GM23338 (cell line): ENCODE measurements at regions not wholly inside any gene's neighbourhood (a gene's known extent, or its start where the extent isn't known, plus 50 kb on each side); places are given as distances from the start of the nearest gene placed in this dataset.

ENCODE experiments used
- ATAC-seq: fragments of 200-7000 bp; cut with Tn5 transposase; 3 replicates; pipeline ENCODE4 v1.9.1; 2020
- DNase-seq: peaks from one replicate; pipeline ENCODE4 v3.0.0-alpha.2; 2015; ENCODE audit warnings: low spot score
- H2AFZ ChIP-seq: fragments of 200-600 bp; sonication (generic); 2 replicates; pipeline ENCODE4 v1.8.0; 2016; ENCODE audit warnings: antibody characterized with exemption, mild to moderate bottlenecking, moderate library complexity
- H3F3A ChIP-seq: fragments of 200-600 bp; sonication (generic); replicated peaks from 2 replicates; pipeline ENCODE4 v1.8.0; 2017; ENCODE audit warnings: antibody characterized with exemption, mixed run types, low read depth
- H3K27ac ChIP-seq: fragments of 200-600 bp; sonication (generic); 2 replicates; pipeline ENCODE4 v1.6.1; 2016; ENCODE audit warnings: low read depth
- H3K27me3 ChIP-seq: fragments of 200-600 bp; sonication (generic); 2 replicates; pipeline ENCODE4 v1.8.0; 2016; ENCODE audit warnings: mild to moderate bottlenecking, mixed run types, moderate library complexity; ENCODE audit not compliant: insufficient read depth
- H3K36me3 ChIP-seq: fragments of 200-600 bp; sonication (generic); 2 replicates; pipeline ENCODE4 v1.8.0; 2016; ENCODE audit warnings: mild to moderate bottlenecking; ENCODE audit not compliant: insufficient read depth
- H3K4me1 ChIP-seq: fragments of 200-600 bp; sonication (generic); 2 replicates; pipeline ENCODE4 v1.8.0; 2016; ENCODE audit warnings: mild to moderate bottlenecking, moderate library complexity; ENCODE audit not compliant: insufficient read depth
- H3K4me2 ChIP-seq: fragments of 200-600 bp; sonication (generic); 2 replicates; pipeline ENCODE4 v1.7.1; 2017; ENCODE audit warnings: mixed run types
- H3K4me3 ChIP-seq: fragments of 200-600 bp; sonication (generic); 2 replicates; pipeline ENCODE4 v1.6.1; 2016; ENCODE audit warnings: mixed run types
- H3K79me2 ChIP-seq: fragments of 200-600 bp; sonication (generic); replicated peaks from 2 replicates; pipeline ENCODE4 v1.8.0; 2017; ENCODE audit warnings: mild to moderate bottlenecking; ENCODE audit not compliant: insufficient read depth
- H3K9me2 ChIP-seq: fragments of 200-600 bp; sonication (generic); 2 replicates; pipeline ENCODE4 v1.8.0; 2017; ENCODE audit not compliant: insufficient read depth
- H4K20me1 ChIP-seq: fragments of 200-600 bp; sonication (generic); replicated peaks from 2 replicates; pipeline ENCODE4 v1.8.0; 2017; ENCODE audit warnings: mild to moderate bottlenecking; ENCODE audit not compliant: insufficient read depth
- H3K27ac Mint-ChIP-seq: 2 replicates; pipeline ENCODE4 v1.8.0; 2020; ENCODE audit warnings: inconsistent platforms, mild to moderate bottlenecking, moderate library complexity, mixed read lengths
- H3K27me3 Mint-ChIP-seq: 3 replicates; pipeline ENCODE4 v1.8.0; 2022; ENCODE audit warnings: low read depth, mild to moderate bottlenecking, moderate library complexity, mixed read lengths, inconsistent platforms; ENCODE audit not compliant: insufficient read depth, poor library complexity
- H3K36me3 Mint-ChIP-seq: 3 replicates; pipeline ENCODE4 v1.8.0; 2021; ENCODE audit warnings: low read depth, mild to moderate bottlenecking, inconsistent platforms, moderate library complexity, mixed read lengths
- H3K4me1 Mint-ChIP-seq: 3 replicates; pipeline ENCODE4 v1.8.0; 2020; ENCODE audit warnings: mild to moderate bottlenecking, inconsistent platforms, mixed read lengths
- H3K4me3 Mint-ChIP-seq: 3 replicates; pipeline ENCODE4 v1.8.0; 2021; ENCODE audit warnings: moderate library complexity, mild to moderate bottlenecking, inconsistent platforms, mixed read lengths
- H3K9me3 Mint-ChIP-seq: 3 replicates; pipeline ENCODE4 v1.8.0; 2020; ENCODE audit warnings: moderate library complexity, mild to moderate bottlenecking, inconsistent platforms, mixed read lengths
- CTCF ChIP-seq, 2 experiments: fragments of 200-600 bp in 1 of 2; sonication (generic) in 1 of 2; conservative IDR thresholded peaks; 2 replicates each; pipeline versions ENCODE4 v1.5.1 to v1.6.1; 2016 to 2017; ENCODE audit warnings: antibody characterized with exemption in 2 of 2, low read depth in 2 of 2, mild to moderate bottlenecking in 2 of 2, moderate library complexity in 1 of 2
- ETS1 ChIP-seq: IDR thresholded peaks from 2 replicates; pipeline ENCODE4 v1.6.1; 2016; ENCODE audit warnings: antibody characterized with exemption
- EZH2 ChIP-seq: fragments of 200-600 bp; sonication (generic); IDR thresholded peaks from one replicate; pipeline ENCODE4 v1.8.0; 2017; ENCODE audit warnings: antibody characterized with exemption, mild to moderate bottlenecking, low read depth; ENCODE audit not compliant: unreplicated experiment
- EZH2phosphoT487 ChIP-seq: fragments of 200-600 bp; sonication (generic); IDR thresholded peaks from one replicate; pipeline ENCODE4 v1.8.1; 2018; ENCODE audit warnings: antibody characterized with exemption; ENCODE audit not compliant: unreplicated experiment
- JUNB ChIP-seq: IDR thresholded peaks from one replicate; pipeline ENCODE4 v1.6.1; 2016; ENCODE audit warnings: antibody characterized with exemption; ENCODE audit not compliant: unreplicated experiment
- REST ChIP-seq: IDR thresholded peaks from one replicate; pipeline ENCODE4 v1.6.1; 2018; ENCODE audit warnings: antibody characterized with exemption; ENCODE audit not compliant: unreplicated experiment
- TF ChIP-seq, protein P1 (sequence below): fragments of 250-450 bp; sonication (Bioruptor Pico); IDR thresholded peaks from 2 replicates; pipeline ENCODE4 v1.5.0; 2020; ENCODE audit warnings: mild to moderate bottlenecking, moderate library complexity

GRCh38 chr5:105695941-105696340, 1974.8 kb downstream of the EFNA5 start (continued):
- TF ChIP-seq, protein P1, sequence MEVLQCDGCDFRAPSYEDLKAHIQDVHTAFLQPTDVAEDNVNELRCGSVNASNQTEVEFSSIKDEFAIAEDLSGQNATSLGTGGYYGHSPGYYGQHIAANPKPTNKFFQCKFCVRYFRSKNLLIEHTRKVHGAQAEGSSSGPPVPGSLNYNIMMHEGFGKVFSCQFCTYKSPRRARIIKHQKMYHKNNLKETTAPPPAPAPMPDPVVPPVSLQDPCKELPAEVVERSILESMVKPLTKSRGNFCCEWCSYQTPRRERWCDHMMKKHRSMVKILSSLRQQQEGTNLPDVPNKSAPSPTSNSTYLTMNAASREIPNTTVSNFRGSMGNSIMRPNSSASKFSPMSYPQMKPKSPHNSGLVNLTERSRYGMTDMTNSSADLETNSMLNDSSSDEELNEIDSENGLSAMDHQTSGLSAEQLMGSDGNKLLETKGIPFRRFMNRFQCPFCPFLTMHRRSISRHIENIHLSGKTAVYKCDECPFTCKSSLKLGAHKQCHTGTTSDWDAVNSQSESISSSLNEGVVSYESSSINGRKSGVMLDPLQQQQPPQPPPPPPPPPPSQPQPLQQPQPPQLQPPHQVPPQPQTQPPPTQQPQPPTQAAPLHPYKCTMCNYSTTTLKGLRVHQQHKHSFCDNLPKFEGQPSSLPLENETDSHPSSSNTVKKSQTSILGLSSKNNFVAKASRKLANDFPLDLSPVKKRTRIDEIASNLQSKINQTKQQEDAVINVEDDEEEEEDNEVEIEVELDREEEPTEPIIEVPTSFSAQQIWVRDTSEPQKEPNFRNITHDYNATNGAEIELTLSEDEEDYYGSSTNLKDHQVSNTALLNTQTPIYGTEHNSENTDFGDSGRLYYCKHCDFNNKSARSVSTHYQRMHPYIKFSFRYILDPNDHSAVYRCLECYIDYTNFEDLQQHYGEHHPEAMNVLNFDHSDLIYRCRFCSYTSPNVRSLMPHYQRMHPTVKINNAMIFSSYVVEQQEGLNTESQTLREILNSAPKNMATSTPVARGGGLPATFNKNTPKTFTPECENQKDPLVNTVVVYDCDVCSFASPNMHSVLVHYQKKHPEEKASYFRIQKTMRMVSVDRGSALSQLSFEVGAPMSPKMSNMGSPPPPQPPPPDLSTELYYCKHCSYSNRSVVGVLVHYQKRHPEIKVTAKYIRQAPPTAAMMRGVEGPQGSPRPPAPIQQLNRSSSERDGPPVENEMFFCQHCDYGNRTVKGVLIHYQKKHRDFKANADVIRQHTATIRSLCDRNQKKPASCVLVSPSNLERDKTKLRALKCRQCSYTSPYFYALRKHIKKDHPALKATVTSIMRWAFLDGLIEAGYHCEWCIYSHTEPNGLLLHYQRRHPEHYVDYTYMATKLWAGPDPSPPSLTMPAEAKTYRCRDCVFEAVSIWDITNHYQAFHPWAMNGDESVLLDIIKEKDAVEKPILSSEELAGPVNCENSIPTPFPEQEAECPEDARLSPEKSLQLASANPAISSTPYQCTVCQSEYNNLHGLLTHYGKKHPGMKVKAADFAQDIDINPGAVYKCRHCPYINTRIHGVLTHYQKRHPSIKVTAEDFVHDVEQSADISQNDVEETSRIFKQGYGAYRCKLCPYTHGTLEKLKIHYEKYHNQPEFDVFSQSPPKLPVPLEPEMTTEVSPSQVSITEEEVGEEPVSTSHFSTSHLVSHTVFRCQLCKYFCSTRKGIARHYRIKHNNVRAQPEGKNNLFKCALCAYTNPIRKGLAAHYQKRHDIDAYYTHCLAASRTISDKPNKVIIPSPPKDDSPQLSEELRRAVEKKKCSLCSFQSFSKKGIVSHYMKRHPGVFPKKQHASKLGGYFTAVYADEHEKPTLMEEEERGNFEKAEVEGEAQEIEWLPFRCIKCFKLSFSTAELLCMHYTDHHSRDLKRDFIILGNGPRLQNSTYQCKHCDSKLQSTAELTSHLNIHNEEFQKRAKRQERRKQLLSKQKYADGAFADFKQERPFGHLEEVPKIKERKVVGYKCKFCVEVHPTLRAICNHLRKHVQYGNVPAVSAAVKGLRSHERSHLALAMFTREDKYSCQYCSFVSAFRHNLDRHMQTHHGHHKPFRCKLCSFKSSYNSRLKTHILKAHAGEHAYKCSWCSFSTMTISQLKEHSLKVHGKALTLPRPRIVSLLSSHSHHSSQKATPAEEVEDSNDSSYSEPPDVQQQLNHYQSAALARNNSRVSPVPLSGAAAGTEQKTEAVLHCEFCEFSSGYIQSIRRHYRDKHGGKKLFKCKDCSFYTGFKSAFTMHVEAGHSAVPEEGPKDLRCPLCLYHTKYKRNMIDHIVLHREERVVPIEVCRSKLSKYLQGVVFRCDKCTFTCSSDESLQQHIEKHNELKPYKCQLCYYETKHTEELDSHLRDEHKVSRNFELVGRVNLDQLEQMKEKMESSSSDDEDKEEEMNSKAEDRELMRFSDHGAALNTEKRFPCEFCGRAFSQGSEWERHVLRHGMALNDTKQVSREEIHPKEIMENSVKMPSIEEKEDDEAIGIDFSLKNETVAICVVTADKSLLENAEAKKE (CRISPR knock-in tag), result no peak
- TF ChIP-seq EZH2 (no peak), JUNB (no peak), EZH2phosphoT487 (no peak)

DNA sequence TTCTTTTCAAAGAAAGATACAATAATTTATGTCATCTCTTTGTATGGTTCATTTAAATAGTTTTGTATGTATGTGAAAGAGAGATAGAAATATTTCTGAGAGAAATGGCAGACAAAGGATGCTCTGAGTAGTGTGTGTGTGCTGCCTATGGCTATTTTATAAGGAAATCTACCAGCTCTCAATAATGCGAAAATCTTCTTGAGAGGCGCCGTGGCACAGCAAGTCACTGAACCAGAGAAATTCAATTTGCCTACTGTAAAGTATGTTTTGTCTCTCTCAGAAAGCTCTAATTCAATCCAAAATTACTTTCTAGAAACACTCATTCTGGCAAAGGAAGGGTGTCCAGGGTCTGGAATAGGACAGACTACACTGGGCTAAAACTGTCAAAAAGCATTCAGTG, 1981.1 kb downstream of the EFNA5 start:
- Histone ChIP-seq H3K36me3 (no peaks in the 10 kb centered on the region), H3F3A (no peaks in the 10 kb centered on the region), H3K27ac (no peak overlapping the region), H3K9me2 (no peaks in the 10 kb centered on the region), H4K20me1 (no peaks in the 10 kb centered on the region), H3K27me3 (no peaks in the 10 kb centered on the region), H3K79me2 (no peaks in the 10 kb centered on the region), H3K4me3 (no peak overlapping the region), H2AFZ (no peak overlapping the region), H3K4me2 (no peak overlapping the region), H3K4me1 (peaks cover 29% of the 10 kb centered on the region)
- H3K36me3 Mint-ChIP-seq, result no peaks in the 10 kb centered on the region
- DNase-seq (no peak), ATAC-seq (no peak)
- peaks cover 26% of the 10 kb centered on the region for H3K4me1 Mint-ChIP-seq
- H3K27me3 Mint-ChIP-seq, result no peaks in the 10 kb centered on the region
- H3K27ac Mint-ChIP-seq, result no peak overlapping the region
- no peak overlapping the region for H3K4me3 Mint-ChIP-seq
- no peaks in the 10 kb centered on the region for H3K9me3 Mint-ChIP-seq
- no peak for TF ChIP-seq ETS1
- no peak for TF ChIP-seq JUNB
- no peak for TF ChIP-seq CTCF (conservative IDR thresholded peaks at IDR 0.05; ENCODE audit: low read depth in 2 of 2)
- TF ChIP-seq REST, result no peak
